ENCODE measurements at regions not wholly inside any gene's neighbourhood (a gene's known extent, or its start where the extent isn't known, plus 50 kb on each side); places are given as distances from the start of the nearest gene placed in this dataset.
"Not testable (repeated sequence)": the region's sequence is repeated elsewhere in the genome, so short reads cannot be mapped to it uniquely, and the experiment has no call there.

DNA sequence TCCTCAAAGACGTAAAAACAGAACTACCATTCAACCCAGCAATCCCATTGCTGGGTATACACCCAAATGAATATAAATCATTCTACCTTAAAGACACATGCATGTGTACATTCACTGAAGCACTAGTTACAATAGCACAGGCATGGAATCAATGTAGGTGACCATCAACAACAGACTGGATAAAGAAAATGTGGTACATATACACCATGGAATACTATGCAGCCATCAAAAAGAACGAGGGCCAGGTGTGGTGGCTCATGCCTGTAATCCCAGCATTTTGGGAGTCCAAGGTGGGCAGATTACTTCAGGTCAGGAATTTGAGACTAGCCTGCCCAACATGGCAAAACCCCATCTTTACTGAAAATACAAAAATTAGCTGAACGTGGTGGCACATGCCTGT lies 121.9 kb upstream of the LSM14A start:
- TF ChIP-seq, protein P1, sequence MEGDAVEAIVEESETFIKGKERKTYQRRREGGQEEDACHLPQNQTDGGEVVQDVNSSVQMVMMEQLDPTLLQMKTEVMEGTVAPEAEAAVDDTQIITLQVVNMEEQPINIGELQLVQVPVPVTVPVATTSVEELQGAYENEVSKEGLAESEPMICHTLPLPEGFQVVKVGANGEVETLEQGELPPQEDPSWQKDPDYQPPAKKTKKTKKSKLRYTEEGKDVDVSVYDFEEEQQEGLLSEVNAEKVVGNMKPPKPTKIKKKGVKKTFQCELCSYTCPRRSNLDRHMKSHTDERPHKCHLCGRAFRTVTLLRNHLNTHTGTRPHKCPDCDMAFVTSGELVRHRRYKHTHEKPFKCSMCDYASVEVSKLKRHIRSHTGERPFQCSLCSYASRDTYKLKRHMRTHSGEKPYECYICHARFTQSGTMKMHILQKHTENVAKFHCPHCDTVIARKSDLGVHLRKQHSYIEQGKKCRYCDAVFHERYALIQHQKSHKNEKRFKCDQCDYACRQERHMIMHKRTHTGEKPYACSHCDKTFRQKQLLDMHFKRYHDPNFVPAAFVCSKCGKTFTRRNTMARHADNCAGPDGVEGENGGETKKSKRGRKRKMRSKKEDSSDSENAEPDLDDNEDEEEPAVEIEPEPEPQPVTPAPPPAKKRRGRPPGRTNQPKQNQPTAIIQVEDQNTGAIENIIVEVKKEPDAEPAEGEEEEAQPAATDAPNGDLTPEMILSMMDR (optimal IDR thresholded peaks at IDR 0.05 in 1 of 3, IDR thresholded peaks at IDR 0.05 in 1 of 3, conservative IDR thresholded peaks at IDR 0.05 in 1 of 3; ENCODE audit: extremely low read depth in 1 of 3, insufficient read depth in 2 of 3, low read length in 3 of 3): not testable (repeated sequence)
- TF ChIP-seq EZH2 (IDR thresholded peaks at IDR 0.05; ENCODE audit: low read length): not testable (repeated sequence)
